ENCODE measurements at regions not wholly inside any gene's neighbourhood (a gene's known extent, or its start where the extent isn't known, plus 50 kb on each side); places are given as distances from the start of the nearest gene placed in this dataset.

DNA sequence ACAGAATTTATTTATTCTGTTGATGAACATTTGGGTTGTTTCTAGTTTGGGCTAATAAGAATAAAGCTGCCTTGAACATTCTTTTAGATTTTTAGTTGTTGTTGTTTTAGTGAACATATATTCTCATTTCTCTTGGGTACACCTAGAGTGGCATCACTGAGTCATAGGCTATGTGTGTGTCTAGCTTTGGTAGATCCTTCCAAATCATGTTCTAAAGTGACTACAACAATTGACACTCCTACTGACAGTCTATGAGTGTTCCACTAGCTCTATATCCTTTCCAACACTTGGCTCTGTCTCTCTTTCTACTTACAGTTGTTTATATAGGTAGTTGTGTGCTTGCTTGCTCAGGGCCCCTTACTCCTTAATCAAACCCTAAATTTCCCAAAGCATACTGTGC, 346.0 kb upstream of the NCAM1 start:
- no peak for DNase-seq (ENCODE audit: low read depth)
- TF ChIP-seq CTCF (IDR thresholded peaks at IDR 0.05; ENCODE audit: insufficient read depth, low read depth, low read length, missing control alignments), result no peak
- H3K4me3 ChIP-seq (ENCODE audit: low read depth, low read length), result no peak overlapping the region

DNA sequence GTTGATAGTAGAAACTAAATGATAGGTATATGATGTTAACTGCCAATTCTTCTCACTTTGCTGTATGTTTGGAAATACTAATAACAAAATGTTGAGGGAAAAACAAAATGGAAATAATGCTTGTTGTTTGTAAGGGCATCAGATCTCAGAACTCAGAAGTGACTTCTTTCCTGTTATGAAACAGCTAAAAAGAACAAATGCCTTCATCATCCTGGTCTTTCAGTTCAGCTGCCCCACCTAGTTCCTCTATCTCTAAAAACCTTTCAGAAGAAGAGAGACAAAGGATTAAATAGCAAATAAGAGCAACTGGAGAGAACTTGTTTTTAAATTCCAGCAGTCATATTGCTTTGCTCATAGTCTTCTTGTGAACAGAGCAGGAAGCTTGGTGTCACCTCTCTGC, 345.3 kb upstream of the NCAM1 start:
- H3K4me3 ChIP-seq (ENCODE audit: low read depth, low read length), result no peak overlapping the region
- TF ChIP-seq CTCF (IDR thresholded peaks at IDR 0.05; ENCODE audit: insufficient read depth, low read depth, low read length, missing control alignments), result no peak
- no peak for DNase-seq (ENCODE audit: low read depth)

- no peak for TF ChIP-seq CTCF (IDR thresholded peaks at IDR 0.05; ENCODE audit: insufficient read depth, low read depth, low read length, missing control alignments)
- DNase-seq (ENCODE audit: low read depth), result no peak
- H3K4me3 ChIP-seq (ENCODE audit: low read depth, low read length), result no peak overlapping the region
Observed at GRCh38 chr11:112616327-112617097, 344.7 kb upstream of the NCAM1 start.

GRCh38 chr11:112617098-112617425, 344.2 kb upstream of the NCAM1 start:
- no peak for DNase-seq (ENCODE audit: low read depth)
- no peak overlapping the region for H3K4me3 ChIP-seq (ENCODE audit: low read depth, low read length)
- TF ChIP-seq CTCF (IDR thresholded peaks at IDR 0.05; ENCODE audit: insufficient read depth, low read depth, low read length, missing control alignments), result no peak

DNA sequence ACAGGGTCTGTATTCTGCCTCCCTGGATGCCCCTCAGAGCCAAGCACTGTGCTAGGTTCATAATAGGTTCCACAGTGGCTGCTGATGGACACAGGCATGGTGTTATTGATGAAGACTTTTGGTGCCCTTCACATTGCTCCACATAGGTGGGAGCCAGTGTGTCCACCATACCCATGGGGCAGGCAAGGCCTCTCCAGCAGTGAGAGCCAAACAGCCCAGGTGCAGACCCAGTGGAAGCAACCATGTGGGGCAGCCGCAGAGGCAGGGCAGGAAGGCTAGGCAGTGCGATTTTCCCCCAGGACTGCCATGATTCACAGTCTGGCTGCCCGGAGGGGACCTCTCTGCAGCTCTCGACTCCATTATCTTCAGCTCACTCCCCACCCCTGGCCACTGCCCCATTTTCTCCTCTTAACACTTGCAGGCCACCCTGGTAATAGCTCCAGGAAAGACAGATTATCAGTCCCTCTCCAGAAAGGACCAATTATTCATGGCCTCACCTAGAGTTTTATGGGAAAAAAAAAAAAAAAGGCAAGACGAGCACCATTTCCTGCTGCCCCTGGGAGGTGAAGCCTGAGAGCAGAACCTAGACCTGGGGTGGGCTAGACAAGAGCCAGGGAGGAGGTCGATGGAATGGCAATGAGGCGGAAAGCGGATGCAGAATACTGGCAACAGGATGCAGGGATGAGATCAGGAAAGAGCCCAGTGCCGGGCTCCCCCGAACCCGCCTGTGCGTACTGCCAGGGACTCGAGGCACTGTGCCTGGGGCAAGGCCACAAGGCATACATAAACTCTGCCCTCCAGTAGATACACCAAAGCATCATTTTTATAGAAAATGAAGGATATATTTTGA, 343.0 kb upstream of the NCAM1 start:
- DNase-seq (ENCODE audit: low read depth), result no peak
- no peak overlapping the region for H3K4me3 ChIP-seq (ENCODE audit: low read depth, low read length)
- TF ChIP-seq CTCF (IDR thresholded peaks at IDR 0.05; ENCODE audit: insufficient read depth, low read depth, low read length, missing control alignments), result no peak

DNA sequence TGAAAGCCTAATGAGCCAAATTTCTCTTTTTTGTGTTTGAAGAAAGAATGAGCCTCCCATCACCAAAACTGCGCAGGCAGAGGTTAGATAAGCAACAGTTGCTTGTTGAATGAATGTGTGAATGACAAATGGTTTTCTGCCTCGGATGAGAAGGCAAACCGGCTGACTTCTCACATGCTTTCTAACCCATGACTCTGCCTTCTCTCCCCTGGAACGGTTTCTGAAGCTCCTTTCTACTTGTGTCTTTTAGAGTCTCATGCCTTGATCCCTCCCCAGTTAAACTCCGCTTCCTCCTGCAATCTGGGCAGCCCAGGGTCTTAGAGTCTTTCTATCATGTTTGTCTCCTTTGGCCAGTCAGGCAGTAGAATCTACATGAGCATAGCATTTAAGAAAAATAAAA, 342.1 kb upstream of the NCAM1 start:
- no peak overlapping the region for H3K4me3 ChIP-seq (ENCODE audit: low read depth, low read length)
- DNase-seq (ENCODE audit: low read depth), result no peak
- no peak for TF ChIP-seq CTCF (IDR thresholded peaks at IDR 0.05; ENCODE audit: insufficient read depth, low read depth, low read length, missing control alignments)
